ENCODE measurements at regions not wholly inside any gene's neighbourhood (a gene's known extent, or its start where the extent isn't known, plus 50 kb on each side); places are given as distances from the start of the nearest gene placed in this dataset.
"Not testable (repeated sequence)": the region's sequence is repeated elsewhere in the genome, so short reads cannot be mapped to it uniquely, and the experiment has no call there.

DNA sequence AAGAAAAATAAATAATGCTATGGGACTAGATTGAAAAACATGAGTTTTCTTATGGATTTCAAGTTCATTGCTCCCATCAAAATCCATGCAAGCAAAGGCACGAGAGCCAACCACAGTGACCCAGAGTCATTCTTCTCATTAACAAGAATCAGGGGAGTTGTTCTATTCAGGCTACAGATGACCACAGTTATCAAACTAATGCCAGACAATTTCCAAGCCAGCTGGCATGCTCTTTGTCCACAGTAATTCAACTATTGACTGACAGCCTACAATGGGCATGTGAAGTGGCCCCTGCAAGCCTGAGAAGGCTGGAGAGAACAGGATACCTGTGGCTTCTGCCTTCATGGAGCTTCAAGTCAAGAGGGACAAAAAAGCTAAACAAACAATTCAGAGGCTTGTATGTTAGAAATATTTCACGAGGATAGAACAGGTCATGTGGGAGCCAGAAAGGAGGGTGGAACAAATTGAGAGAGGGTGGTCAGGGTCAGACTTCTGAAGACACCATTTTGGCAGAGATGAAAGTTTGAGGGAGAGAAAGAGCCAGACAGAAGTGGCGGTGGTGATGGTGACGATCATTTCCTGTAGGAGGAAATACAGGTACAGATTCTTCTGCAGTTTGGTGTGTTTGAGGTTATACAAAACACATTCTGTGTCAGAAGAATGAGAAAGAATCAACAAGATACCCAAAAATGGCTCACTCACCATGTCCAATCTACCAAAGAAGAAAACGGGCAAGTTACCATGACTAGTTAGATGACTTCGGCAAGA lies 732.4 kb downstream of the RNF144A start:
- TF ChIP-seq, protein P1, sequence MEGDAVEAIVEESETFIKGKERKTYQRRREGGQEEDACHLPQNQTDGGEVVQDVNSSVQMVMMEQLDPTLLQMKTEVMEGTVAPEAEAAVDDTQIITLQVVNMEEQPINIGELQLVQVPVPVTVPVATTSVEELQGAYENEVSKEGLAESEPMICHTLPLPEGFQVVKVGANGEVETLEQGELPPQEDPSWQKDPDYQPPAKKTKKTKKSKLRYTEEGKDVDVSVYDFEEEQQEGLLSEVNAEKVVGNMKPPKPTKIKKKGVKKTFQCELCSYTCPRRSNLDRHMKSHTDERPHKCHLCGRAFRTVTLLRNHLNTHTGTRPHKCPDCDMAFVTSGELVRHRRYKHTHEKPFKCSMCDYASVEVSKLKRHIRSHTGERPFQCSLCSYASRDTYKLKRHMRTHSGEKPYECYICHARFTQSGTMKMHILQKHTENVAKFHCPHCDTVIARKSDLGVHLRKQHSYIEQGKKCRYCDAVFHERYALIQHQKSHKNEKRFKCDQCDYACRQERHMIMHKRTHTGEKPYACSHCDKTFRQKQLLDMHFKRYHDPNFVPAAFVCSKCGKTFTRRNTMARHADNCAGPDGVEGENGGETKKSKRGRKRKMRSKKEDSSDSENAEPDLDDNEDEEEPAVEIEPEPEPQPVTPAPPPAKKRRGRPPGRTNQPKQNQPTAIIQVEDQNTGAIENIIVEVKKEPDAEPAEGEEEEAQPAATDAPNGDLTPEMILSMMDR (IDR thresholded peaks at IDR 0.05), result no peak
- TF ChIP-seq POLR2AphosphoS5 (IDR thresholded peaks at IDR 0.05) (no peak), EP300 (IDR thresholded peaks at IDR 0.05) (no peak), POLR2A (IDR thresholded peaks at IDR 0.05) (no peak)
- whole genome bisulfite sequencing, 2 donors, result 75 to 82% methylated on average over 6 of the region's 6 CpGs

DNA sequence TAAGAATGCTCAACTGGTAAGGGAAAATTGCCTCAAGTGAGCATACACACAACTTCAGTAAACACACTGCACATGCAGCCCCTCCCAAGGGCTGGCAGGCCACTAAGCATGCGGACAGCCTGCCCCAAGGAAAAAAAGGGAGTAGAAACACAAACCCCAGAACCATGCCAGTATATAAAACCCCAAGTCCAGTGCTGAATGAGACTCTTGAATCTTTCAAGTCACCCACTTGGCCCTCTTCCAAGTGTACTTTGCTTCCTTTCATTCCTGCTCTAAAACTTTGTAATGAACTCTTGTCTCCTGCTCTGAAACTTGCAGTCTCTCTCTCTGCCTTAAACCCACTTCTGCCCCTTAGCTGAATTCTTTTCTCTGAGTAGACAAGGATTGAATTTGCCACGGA lies 736.4 kb downstream of the RNF144A start:
- no peaks in the 10 kb centered on the region for H3K4me1 ChIP-seq
- no peak overlapping the region for H3K4me3 ChIP-seq
- intact Hi-C loops (cut with DNase I), result no loop called here
- TF ChIP-seq POLR2AphosphoS5 (IDR thresholded peaks at IDR 0.05), result no peak
- no peak for TF ChIP-seq POLR2A (IDR thresholded peaks at IDR 0.05)
- TF ChIP-seq, protein P1 (IDR thresholded peaks at IDR 0.05), result no peak
- no peaks in the 10 kb centered on the region for H3K27me3 ChIP-seq
- no peak overlapping the region for H3K27ac ChIP-seq
- peaks cover 0 to 9% (median 0%) of the 10 kb centered on the region in 4 donors for H3K9me3 ChIP-seq
- DNase-seq, result no peak
- no peaks in the 10 kb centered on the region for H3K36me3 ChIP-seq
- WGBS, 2 donors, result 82 to 85% methylated on average over 2 of the region's 2 CpGs

More for the DNA sequence above, 732.4 kb downstream of the RNF144A start:
- peaks cover 0 to 9% (median 0%) of the 10 kb centered on the region in 4 donors for H3K9me3 ChIP-seq
- no peaks in the 10 kb centered on the region for H3K36me3 ChIP-seq
- H3K4me1 ChIP-seq, result no peaks in the 10 kb centered on the region
- DNase-seq, result no peak
- no peaks in the 10 kb centered on the region for H3K27me3 ChIP-seq
- intact Hi-C loops (cut with DNase I), result no loop called here
- H3K27ac ChIP-seq, result no peak overlapping the region
- H3K4me3 ChIP-seq, result no peak overlapping the region

DNA sequence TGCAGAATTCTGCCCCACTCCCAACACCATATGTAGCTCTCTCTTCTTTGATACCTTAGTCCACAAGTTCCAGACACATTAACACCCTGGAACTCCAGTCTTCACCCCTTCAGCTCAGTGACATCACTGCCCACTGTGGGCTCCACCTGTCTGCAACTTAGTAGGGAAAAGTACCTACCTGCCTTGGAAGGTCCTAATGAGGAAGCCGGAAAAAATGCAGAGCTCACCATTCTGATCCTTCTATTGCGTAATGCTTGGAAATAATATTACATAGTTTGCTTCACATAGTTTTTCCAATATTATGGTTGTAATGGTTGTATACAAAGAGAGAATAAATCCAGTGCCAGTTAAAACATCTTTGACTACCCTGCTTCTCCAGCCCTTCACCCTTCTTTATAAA lies 738.4 kb downstream of the RNF144A start:
- WGBS, 2 donors, result 92 to 97% methylated on average over 2 of the region's 2 CpGs
- no peak for TF ChIP-seq EP300 (IDR thresholded peaks at IDR 0.05)
- TF ChIP-seq, protein P1 (IDR thresholded peaks at IDR 0.05), result no peak
- TF ChIP-seq POLR2AphosphoS5 (IDR thresholded peaks at IDR 0.05), result no peak
- no peak for TF ChIP-seq POLR2A (IDR thresholded peaks at IDR 0.05)
- no peak for DNase-seq

DNA sequence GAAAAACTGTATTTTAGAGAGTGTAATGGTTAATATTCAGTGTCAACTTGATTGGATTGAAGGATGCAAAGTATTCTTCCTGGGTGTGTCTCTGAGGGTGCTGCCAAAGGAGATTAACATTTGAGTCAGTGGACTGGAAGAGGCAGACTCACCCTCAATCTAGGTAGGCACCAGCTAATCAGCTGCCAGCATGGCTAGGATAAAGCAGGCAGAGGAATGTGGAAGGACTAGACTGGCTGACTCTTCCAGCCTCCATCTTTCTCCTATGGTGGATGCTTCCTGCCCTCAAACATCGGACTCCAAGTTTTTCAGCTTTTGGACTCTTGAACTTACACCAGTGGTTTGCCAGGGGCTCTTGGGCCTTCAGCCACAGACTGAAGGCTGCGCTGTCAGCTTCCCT lies 740.3 kb downstream of the RNF144A start:
- WGBS, 2 donors, result 96 to 99% methylated on average over 2 of the region's 2 CpGs
- H3K4me3 ChIP-seq; H3K9me3 ChIP-seq; DNase-seq; intact Hi-C loops (cut with DNase I); H3K27me3 ChIP-seq; H3K4me1 ChIP-seq; H3K27ac ChIP-seq; H3K36me3 ChIP-seq: not testable (repeated sequence)

More for the DNA sequence above, 738.4 kb downstream of the RNF144A start:
- Histone ChIP-seq H3K27me3 (no peaks in the 10 kb centered on the region), H3K4me1 (no peaks in the 10 kb centered on the region), H3K9me3 (peaks cover 0 to 9% (median 0%) of the 10 kb centered on the region in 4 donors), H3K36me3 (no peaks in the 10 kb centered on the region), H3K4me3 (no peak overlapping the region), H3K27ac (no peak overlapping the region)
- intact Hi-C loops (cut with DNase I), result no loop called here

DNA sequence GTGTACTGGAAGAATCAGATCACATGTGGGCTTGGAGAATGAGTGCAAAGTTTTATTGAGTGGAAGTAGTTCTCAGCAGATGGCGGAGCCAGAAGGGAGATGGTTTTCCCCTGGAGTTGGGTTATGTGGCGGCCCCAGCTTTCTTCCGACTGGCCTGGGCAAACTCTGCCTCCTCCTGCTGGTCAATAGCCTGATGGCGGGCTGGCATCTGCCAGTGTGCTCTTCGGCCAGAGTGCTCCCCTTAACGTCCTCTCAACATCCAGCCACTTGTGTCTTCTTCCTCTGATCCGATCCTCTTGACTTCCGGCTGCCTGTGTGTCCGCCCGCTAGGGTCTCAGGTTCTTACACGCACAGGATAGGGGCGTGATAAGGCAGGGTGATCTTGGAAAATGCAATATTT lies 741.3 kb downstream of the RNF144A start:
- WGBS, 2 donors, result 92 to 93% methylated on average over 12 of the region's 12 CpGs
- H3K27ac ChIP-seq, result no peak overlapping the region
- H3K4me1 ChIP-seq, result no peaks in the 10 kb centered on the region
- no peak for TF ChIP-seq EP300 (IDR thresholded peaks at IDR 0.05)
- TF ChIP-seq POLR2AphosphoS5 (IDR thresholded peaks at IDR 0.05), result no peak
- TF ChIP-seq POLR2A (IDR thresholded peaks at IDR 0.05), result no peak
- TF ChIP-seq, protein P1 (IDR thresholded peaks at IDR 0.05), result no peak
- intact Hi-C loops (cut with DNase I), result no loop called here
- H3K9me3 ChIP-seq, result peaks cover 0 to 5% (median 0%) of the 10 kb centered on the region in 4 donors
- H3K27me3 ChIP-seq, result no peaks in the 10 kb centered on the region
- H3K4me3 ChIP-seq, result no peak overlapping the region
- no peaks in the 10 kb centered on the region for H3K36me3 ChIP-seq
- DNase-seq, result no peak
